NCI-H774 (cell line): ENCODE measurements at regions not wholly inside any gene's neighbourhood (a gene's known extent, or its start where the extent isn't known, plus 50 kb on each side); places are given as distances from the start of the nearest gene placed in this dataset.
"Not testable (repeated sequence)": the region's sequence is repeated elsewhere in the genome, so short reads cannot be mapped to it uniquely, and the experiment has no call there.

Source experiments
- DNase-seq: peaks from one replicate; lab custom pipeline; 2025; lab: John Stamatoyannopoulos, UW

DNA sequence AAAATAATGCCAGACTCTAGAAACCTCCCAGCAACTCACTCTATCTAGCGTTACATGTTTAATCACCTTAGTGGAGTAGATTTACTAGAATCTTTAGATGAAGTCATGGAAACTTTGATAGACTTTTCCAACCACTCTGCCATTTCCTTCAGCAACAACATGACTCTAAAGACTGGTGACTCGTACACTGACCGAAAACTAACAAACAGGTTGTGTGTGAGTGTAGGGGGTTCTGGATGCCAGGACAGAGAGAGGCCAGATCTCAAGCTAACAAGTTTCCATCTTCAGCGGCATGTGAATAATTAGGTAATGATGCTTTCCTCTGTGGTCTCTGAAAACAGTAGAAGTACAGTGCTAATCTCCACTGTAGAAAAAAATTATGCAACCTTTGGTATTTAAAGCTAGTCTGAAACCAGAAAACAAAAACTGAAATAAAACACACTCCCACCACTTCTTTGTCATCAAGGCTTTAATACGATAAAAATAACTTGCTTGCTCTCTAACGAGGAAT is 286.4 kb downstream of the PRDM5 start:
- no peak for DNase-seq

GRCh38 chr4:120633810-120634209 is 288.7 kb downstream of the PRDM5 start:
- DNase-seq, result no peak

GRCh38 chr4:120630427-120630826 is 292.1 kb downstream of the PRDM5 start:
- no peak for DNase-seq

GRCh38 chr4:120629546-120630108 is 292.9 kb downstream of the PRDM5 start:
- no peak for DNase-seq

DNA sequence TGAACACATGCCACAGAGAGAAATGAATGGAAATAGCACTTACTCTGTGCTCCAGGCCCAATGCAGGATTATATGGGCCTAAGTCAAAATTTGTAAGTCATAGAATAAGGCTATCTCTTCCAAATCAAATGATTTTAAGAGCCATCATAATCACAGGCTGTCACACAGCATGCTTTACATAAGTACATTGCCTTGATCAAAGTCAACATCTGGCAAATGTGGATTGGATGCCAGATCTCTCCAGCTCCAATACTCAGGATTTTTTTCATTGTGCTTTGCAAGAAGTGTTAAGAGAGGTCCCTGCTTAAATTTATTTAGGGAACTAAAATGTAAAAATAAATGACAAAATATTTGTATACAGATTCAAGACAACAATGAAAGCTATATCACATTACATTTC is 299.9 kb downstream of the PRDM5 start:
- no peak for DNase-seq

DNA sequence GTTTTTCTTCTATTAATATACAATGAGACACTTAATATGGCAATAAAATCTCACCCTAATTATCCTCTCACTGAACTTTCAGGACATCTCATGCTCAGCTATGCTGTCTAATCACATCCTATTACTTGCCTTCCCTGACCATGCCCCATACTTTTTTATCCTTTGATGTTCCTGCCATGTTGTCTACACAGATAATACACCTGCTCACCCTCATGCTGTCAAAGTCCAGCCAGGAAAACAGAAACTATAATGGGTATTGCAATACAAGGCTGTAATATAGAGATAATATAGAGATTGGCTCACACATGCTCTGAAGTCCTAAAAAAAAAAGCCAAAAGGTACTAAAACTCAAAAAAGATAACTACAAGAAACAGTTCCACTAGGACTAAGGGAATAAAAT is 305.4 kb downstream of the PRDM5 start:
- no peak for DNase-seq

- DNase-seq, result no peak
Observed at GRCh38 chr4:120616041-120616440, 306.5 kb downstream of the PRDM5 start.

DNA sequence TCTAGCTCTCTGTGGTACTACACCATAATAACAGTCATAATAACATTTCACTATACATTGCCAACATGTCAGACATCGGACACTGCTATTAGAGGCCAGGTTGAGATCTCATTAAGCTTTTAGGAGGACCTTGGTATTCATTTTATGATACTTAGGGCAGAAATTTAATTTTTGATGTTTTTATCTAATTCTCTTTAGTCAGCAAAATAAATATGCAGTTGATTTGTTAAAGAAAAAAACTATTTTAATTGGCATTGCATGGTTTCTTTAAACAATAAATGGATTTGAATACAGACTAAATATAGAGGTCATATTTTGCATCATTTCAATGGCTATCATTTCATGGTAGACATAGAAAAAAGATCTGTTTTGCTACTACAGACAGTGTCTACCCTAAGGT is 308.7 kb downstream of the PRDM5 start:
- DNase-seq, result no peak

- no peak for DNase-seq
Observed at GRCh38 chr4:120611092-120611491, 311.4 kb downstream of the PRDM5 start.

DNA sequence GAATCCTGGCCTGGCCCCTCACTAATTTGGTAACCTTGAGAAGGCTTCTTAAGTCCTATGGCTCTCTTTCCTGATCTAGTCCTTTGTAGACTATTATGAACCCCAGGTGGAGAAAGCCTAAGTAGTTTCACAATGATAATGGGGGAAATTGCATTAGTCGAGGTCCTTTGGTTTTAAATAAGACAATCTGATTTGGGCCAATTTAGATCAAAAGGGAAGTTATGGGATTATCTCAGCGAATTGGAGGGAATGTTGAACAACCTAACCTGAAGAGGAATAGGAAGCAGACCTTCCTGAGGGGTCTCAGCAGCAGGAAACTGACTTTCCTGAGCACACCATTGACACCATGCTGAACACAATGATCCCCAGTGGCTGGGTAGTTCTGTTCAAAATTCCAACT is 331.5 kb downstream of the PRDM5 start:
- DNase-seq, result no peak

DNA sequence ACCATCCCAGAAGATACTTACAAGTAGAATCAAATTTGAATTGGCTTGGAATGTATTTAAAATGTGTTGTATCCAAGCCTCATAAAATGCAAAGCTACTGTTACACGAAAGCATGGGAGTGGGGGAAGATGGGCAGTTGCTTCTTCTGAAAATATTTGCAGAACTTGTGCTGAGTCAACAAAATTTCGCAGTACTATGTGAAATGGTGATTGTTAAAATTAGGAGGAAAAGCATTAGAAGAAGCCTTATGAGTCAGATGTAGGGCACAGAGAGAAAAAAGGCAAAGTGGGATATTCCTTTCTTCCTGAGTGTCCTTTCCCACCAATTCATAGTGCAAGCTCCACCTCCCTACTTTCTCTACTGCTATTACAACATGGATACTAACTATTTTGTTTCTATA is 332.7 kb downstream of the PRDM5 start:
- DNase-seq, result no peak

DNA sequence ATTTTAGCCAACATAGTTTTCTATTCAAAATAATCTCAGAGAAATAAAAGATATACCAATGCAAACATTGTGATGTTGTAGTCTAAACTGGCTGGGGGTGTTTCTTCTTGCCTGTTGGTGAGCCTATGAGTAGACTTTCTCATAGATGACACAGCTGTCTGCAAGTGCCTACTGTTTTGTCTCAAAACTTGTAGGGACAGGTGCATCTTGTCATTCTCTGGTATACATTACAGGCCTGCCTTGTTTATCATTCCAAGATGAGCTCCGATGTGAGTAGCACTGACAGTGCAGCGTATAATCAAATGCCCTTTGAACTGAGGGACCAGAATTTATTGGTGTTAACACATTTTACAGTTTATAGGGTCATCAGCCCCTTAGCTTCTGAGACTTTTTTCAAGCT is 353.8 kb downstream of the PRDM5 start:
- no peak for DNase-seq

DNA sequence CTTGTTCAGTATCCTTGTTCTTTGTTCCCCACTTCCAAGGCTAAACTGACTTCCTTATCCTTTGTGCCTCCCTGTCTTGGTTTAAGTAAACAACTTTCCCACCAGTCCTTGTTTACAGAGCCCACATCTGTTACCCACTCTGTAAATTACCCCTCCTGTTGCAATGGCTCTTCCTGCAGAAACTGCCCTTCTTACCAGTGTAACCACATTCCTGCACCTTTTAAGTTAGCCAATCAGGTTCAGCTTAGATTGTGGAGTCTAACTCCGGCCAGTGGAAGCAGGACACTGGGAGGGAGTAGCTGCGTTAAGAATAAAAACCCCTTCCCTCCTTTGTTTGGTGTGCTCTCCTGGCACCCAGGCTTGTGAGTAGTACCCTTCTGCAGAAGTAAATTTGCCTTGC is 360.9 kb downstream of the PRDM5 start:
- no peak for DNase-seq

DNA sequence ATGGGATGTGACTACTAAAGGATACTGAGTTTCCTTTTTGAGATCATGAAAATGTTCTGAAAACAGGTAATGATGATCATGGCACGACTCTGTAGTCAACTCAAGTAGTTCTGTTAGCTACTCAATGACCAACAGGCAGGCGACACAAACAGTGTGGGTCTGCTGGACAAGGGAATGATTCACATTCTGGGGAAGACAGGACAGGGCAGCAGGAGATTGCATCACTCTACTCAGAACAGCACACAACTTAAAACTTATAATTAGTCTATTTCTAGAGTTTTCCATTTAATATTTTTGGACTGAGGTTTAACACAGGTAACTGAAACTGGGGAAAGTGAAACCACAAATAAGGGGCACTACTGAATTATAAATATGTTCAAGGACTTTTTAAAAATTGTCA is 365.2 kb downstream of the PRDM5 start:
- no peak for DNase-seq

DNA sequence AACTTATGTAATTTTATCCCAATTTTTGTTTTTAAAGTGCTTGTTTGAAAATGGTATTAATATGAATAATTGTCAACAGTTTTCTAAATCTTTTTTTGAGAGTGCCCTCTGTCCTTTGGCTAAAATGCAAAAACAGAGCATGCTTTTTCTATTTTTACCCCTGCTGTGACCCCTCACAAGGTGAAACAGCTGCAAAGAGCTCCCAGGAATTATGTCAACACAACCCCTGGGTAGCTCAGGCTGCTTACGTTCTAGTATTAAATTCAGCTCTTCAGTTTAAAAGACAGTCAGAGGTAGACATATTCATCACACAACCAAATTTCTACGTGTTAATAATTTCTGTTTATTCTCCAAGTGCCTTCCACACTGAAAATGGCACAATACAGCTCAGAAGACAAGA is 367.5 kb downstream of the PRDM5 start:
- peak; percentile 1 for DNase-seq

DNA sequence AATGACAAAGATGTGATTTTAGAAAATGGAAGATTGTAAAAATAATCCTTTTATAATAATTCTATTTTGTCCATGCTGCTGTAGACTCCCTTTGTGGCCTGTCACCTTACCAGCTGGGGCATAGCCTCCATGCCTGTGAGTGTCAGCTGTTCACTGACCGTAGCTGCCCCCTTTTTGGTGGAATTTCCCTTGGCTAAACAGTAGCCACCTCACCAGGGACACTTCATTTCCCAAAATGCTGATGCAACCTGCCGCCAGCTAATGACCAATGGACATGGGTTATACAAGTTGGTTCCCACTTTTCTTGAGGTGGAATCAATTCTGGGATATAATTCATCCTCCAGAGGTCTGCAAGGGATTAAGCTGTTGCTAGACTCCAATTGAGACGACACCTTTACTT is 368.4 kb downstream of the PRDM5 start:
- DNase-seq, result no peak

DNA sequence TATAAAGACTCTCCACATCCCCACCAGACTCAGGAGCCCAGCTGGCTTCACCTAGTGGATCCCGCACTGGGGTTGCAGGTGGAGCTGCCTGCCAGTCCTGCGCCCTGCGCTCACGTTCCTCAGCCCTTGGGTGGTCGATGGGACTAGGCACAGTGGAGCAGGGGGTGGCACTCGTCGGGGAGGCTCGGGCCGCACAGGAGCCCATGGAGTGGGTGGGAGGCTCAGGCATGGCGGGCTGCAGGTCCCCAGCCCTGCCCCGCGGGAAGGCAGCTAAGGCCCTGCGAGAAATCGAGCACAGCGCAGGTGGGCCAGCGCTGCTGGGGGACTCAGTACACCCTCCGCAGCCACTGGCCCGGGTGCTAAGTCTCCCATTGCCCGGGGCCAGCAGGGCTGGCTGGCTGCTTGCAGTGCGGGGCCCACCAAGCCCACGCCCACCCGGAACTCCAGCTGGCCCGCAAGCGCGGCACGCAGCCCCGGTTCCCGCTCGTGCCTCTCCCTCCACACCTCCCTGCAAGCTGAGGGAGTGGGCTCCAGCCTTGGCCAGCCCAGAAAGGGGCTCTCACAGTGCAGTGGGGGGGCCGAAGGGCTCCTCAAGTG is 371.8 kb downstream of the PRDM5 start:
- not testable (repeated sequence) for DNase-seq

- no peak for DNase-seq
Observed at GRCh38 chr4:120549011-120549570, 373.4 kb downstream of the PRDM5 start.

GRCh38 chr4:120545391-120545790 is 377.1 kb downstream of the PRDM5 start:
- no peak for DNase-seq

DNA sequence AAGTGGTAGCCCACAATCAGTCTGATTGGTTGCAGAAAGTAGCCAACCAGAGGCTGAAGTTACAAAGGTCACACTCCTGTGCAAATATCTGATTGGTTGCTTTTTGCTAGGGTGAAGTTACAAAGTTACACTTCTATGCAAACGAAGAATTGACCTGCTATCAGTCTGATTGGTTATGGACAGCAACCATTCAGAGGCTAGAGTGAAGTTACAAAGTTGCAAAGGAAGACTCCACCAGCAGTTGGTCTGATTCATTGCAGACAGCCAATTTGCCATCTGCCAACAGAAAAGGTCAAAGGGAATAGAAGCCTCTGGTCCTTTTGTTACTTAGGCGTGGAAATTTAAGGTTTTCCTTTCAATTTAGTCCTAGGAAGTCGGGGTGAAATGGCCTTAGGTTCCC is 377.7 kb downstream of the PRDM5 start:
- DNase-seq, result no peak

- no peak for DNase-seq
Observed at GRCh38 chr4:120540625-120541024, 381.9 kb downstream of the PRDM5 start.

DNA sequence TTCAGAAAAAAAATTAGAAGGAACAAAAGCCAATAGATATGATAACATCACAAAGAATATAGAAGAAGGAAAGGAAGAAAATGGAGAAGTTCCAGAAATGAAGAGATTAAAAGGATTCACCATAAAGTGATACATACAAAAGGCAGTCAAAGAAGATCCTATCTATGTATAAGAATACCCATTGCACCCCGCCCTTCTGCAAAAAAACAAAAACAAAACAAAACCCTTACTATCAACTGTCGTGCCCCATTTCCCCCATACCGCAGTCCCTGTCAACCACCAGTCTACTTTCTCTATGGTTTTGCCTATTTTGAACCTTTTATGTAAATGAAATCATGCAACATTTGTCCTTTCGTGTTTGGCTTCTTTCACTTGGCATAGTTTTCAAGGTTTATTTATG is 385.6 kb downstream of the PRDM5 start:
- DNase-seq, result no peak

- no peak for DNase-seq
Observed at GRCh38 chr4:120528428-120528827, 394.1 kb downstream of the PRDM5 start.

DNA sequence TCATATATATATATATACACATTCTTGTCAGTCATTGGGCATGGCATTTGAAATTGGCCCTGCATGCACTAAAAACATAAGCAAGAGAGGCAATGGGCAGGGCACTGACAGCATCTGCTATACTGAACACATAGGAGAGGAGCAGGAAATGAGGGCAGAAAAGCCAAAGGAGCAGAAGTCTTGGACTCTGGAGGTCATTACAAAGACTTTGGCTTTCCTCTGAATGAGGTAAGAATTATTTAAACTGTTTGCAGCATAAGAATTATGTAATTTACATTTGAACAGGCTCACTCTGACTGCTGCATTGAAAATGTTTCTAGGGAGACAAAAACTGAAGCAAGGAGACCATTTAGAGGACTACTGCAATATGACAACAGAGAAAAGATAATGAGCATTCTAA is 396.5 kb downstream of the PRDM5 start:
- no peak for DNase-seq
